NB4 (cell line): ENCODE measurements at regions not wholly inside any gene's neighbourhood (a gene's known extent, or its start where the extent isn't known, plus 50 kb on each side); places are given as distances from the start of the nearest gene placed in this dataset.

Experiments used
- CTCF ChIP-seq: IDR thresholded peaks from one replicate; pipeline ENCODE4 v1.5.1; 2012; ENCODE audit warnings: low read depth, low read length
- POLR2A ChIP-seq: IDR thresholded peaks from 2 replicates; pipeline ENCODE4 v1.6.1; 2011; ENCODE audit warnings: mild to moderate bottlenecking; ENCODE audit not compliant: insufficient read length; ENCODE audit errors: extremely low read depth

DNA sequence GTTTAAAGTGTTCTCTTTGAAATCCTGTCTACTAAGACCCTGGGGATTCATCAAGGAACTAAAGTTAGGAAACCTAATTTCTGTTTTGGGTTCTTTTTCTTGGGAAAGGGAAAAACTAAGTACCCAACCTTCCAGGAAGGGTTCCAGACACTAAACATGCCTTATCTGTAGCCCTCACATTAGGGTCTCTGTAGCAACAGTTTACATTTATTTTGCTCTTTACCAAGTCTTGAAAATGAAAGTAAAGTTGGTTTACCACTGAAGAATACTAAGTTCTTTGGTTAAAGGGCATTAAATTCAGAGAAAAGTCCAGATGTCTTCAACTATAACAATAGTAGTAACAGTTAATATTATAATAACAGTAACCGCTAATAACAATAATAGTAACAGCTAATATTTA lies 207.5 kb upstream of the CDKN3 start:
- TF ChIP-seq CTCF (no peak), POLR2A (no peak)
